H9 (cell line): ENCODE measurements at regions not wholly inside any gene's neighbourhood (a gene's known extent, or its start where the extent isn't known, plus 50 kb on each side); places are given as distances from the start of the nearest gene placed in this dataset.

Source experiments
- DNase-seq: peaks from one replicate; pipeline ENCODE4 v3.0.0-alpha.2; 2017
- H2AFZ ChIP-seq: one replicate; pipeline ENCODE4 v1.6.1; 2013; ENCODE audit warnings: mild to moderate bottlenecking, low read length, control low read depth, moderate library complexity
- H2AK5ac ChIP-seq: 2 replicates; pipeline ENCODE4 v1.6.1; 2013; ENCODE audit warnings: low read length, control low read depth, mixed read lengths; ENCODE audit not compliant: insufficient read length
- H2BK120ac ChIP-seq: one replicate; pipeline ENCODE4 v1.6.1; 2013; ENCODE audit warnings: low read depth, mild to moderate bottlenecking, low read length, control low read depth, inconsistent platforms; ENCODE audit not compliant: poor library complexity, severe bottlenecking
- H2BK12ac ChIP-seq: 2 replicates; pipeline ENCODE4 v1.6.1; 2013; ENCODE audit warnings: low read length, control low read depth, mixed read lengths, low read depth; ENCODE audit not compliant: insufficient read length
- H2BK15ac ChIP-seq: 2 replicates; pipeline ENCODE4 v1.6.1; 2013; ENCODE audit warnings: low read depth, low read length, control low read depth
- H2BK20ac ChIP-seq: one replicate; pipeline ENCODE4 v1.6.1; 2013; ENCODE audit warnings: low read depth, mild to moderate bottlenecking, low read length, control low read depth, inconsistent platforms; ENCODE audit not compliant: poor library complexity, severe bottlenecking
- H2BK5ac ChIP-seq: 2 replicates; pipeline ENCODE4 v1.6.1; 2013; ENCODE audit warnings: low read length, control low read depth, mixed read lengths; ENCODE audit not compliant: insufficient read length
- H3K14ac ChIP-seq: 2 replicates; pipeline ENCODE4 v1.6.1; 2013; ENCODE audit warnings: low read length, control low read depth; ENCODE audit not compliant: insufficient read depth
- H3K18ac ChIP-seq: 2 replicates; pipeline ENCODE4 v1.6.1; 2013; ENCODE audit warnings: low read depth, mild to moderate bottlenecking, mixed read lengths, low read length, control low read depth; ENCODE audit not compliant: insufficient read length
- H3K23ac ChIP-seq: 2 replicates; pipeline ENCODE4 v1.6.1; 2013; ENCODE audit warnings: low read length, control low read depth, mixed read lengths, low read depth; ENCODE audit not compliant: insufficient read length
- H3K23me2 ChIP-seq: 2 replicates; pipeline ENCODE4 v1.6.1; 2013; ENCODE audit warnings: low read depth, mild to moderate bottlenecking, mixed read lengths, low read length, control low read depth; ENCODE audit not compliant: insufficient read length, poor library complexity, severe bottlenecking
- H3K27ac ChIP-seq: 2 replicates; pipeline ENCODE4 v1.5.1; 2013; ENCODE audit warnings: low read length, control low read depth, mixed read lengths, low read depth; ENCODE audit not compliant: insufficient read length
- H3K27me3 ChIP-seq: 2 replicates; pipeline ENCODE4 v1.6.1; 2013; ENCODE audit warnings: low read length, control low read depth, inconsistent platforms; ENCODE audit not compliant: insufficient read depth
- H3K4ac ChIP-seq: 2 replicates; pipeline ENCODE4 v1.6.1; 2013; ENCODE audit warnings: low read depth, mild to moderate bottlenecking, control low read depth, inconsistent platforms, low read length, moderate library complexity
- H3K4me1 ChIP-seq: 2 replicates; pipeline ENCODE4 v1.6.1; 2013; ENCODE audit warnings: low read length, control low read depth, inconsistent platforms; ENCODE audit not compliant: insufficient read depth
- H3K4me2 ChIP-seq: 2 replicates; pipeline ENCODE4 v1.6.1; 2013; ENCODE audit warnings: low read length, control low read depth, mixed read lengths; ENCODE audit not compliant: insufficient read length, insufficient read depth
- H3K56ac ChIP-seq: 2 replicates; pipeline ENCODE4 v1.6.1; 2013; ENCODE audit warnings: low read depth, mild to moderate bottlenecking, mixed read lengths, low read length, control low read depth; ENCODE audit not compliant: insufficient read length
- H3K79me1 ChIP-seq: 2 replicates; pipeline ENCODE4 v1.6.1; 2013; ENCODE audit warnings: low read depth, mild to moderate bottlenecking, moderate library complexity, low read length, control low read depth, inconsistent platforms; ENCODE audit not compliant: insufficient read depth, poor library complexity, severe bottlenecking
- H3K79me2 ChIP-seq: 2 replicates; pipeline ENCODE4 v1.6.1; 2013; ENCODE audit warnings: low read length, control low read depth, inconsistent platforms; ENCODE audit not compliant: insufficient read depth
- H3K9ac ChIP-seq: 2 replicates; pipeline ENCODE4 v1.6.1; 2013; ENCODE audit warnings: low read length, control low read depth, mixed read lengths; ENCODE audit not compliant: insufficient read length; ENCODE audit errors: extremely low read depth
- H3K9me3 ChIP-seq: one replicate; pipeline ENCODE4 v1.6.1; 2013; ENCODE audit warnings: low read depth, low read length, inconsistent platforms; ENCODE audit not compliant: control insufficient read depth
- H3T11ph ChIP-seq: one replicate; pipeline ENCODE4 v1.6.1; 2013; ENCODE audit warnings: mild to moderate bottlenecking, low read length, control low read depth, inconsistent platforms
- H4K20me1 ChIP-seq: one replicate; pipeline ENCODE4 v1.6.1; 2013; ENCODE audit not compliant: control insufficient read depth, insufficient read length, insufficient read depth
- H4K5ac ChIP-seq: 2 replicates; pipeline ENCODE4 v1.6.1; 2013; ENCODE audit warnings: low read depth, mild to moderate bottlenecking, mixed read lengths, low read length, control low read depth; ENCODE audit not compliant: insufficient read length
- H4K8ac ChIP-seq: replicated peaks from 2 replicates; pipeline ENCODE4 v1.6.1; 2013; ENCODE audit warnings: low read length, control low read depth, mixed read lengths, low read depth; ENCODE audit not compliant: insufficient read length
- H4K91ac ChIP-seq: 2 replicates; pipeline ENCODE4 v1.6.1; 2013; ENCODE audit warnings: low read depth, mild to moderate bottlenecking, moderate library complexity, mixed read lengths, low read length, control low read depth; ENCODE audit not compliant: insufficient read length
- H3K27ac Mint-ChIP-seq, 3 experiments: 2 replicates in 2 of 3; 3 replicates in 1 of 3; pipeline ENCODE4 v1.8.0; 2020 to 2021; ENCODE audit warnings: mixed read lengths in 3 of 3, mild to moderate bottlenecking in 1 of 3, moderate library complexity in 1 of 3
- H3K27me3 Mint-ChIP-seq: 2 replicates; pipeline ENCODE4 v1.8.0; 2021; ENCODE audit warnings: low read depth, mild to moderate bottlenecking, moderate library complexity, mixed read lengths
- H3K36me3 Mint-ChIP-seq, 3 experiments: 2 replicates in 2 of 3; 3 replicates in 1 of 3; pipeline ENCODE4 v1.8.0; 2020 to 2021; ENCODE audit warnings: low read depth in 3 of 3, mixed read lengths in 3 of 3; ENCODE audit not compliant: insufficient read depth in 1 of 3
- H3K4me1 Mint-ChIP-seq, 2 experiments: 2 replicates each; pipeline ENCODE4 v1.8.0; 2020; ENCODE audit warnings: mixed read lengths in 2 of 2
- H3K4me3 Mint-ChIP-seq, 2 experiments: 2 replicates in 1 of 2; 3 replicates in 1 of 2; pipeline ENCODE4 v1.8.0; 2020 to 2021; ENCODE audit warnings: mild to moderate bottlenecking in 2 of 2, mixed read lengths in 2 of 2, moderate library complexity in 1 of 2
- H3K9me3 Mint-ChIP-seq, 2 experiments: 2 replicates in 1 of 2; 3 replicates in 1 of 2; pipeline ENCODE4 v1.8.0; 2020; ENCODE audit warnings: mild to moderate bottlenecking in 2 of 2, mixed read lengths in 2 of 2, moderate library complexity in 1 of 2
- WGBS: extraction: QIAGEN DNeasy Blood & Tissue Kit; methylation state at CpG from one replicate; pipeline ENCODE4 v1.1.7; 2013; ENCODE audit warnings: missing lambda C conversion rate, low lambda C conversion rate, mixed read lengths; ENCODE audit not compliant: insufficient read length; ENCODE audit errors: extremely low coverage; 5-methylcytosine and 5-hydroxymethylcytosine counted together
- TF ChIP-seq, protein P1 (sequence below): fragments of 200-600 bp; sonication (generic); conservative IDR thresholded peaks from 3 replicates; pipeline ENCODE4 v1.8.0; 2021; ENCODE audit warnings: antibody characterized with exemption, mild to moderate bottlenecking

DNA sequence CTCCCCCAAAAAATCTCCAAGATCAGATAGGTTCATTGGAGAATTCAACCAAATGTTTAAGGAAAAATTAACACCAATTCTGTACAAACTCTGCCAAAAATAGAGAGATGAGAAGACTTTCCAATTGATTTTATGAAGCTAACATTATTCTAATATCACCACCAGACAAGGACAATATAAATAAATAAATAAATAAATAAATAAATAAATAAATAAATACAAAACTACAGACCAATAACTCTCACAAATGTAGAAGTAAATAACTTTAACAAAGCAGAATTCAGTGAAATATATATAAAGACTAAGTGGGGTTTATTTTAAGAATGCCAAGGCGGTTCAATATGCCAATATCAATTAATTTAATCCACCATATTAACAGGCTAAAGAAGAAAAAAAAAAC, 425.9 kb upstream of the GHITM start:
- DNase-seq, result no peak
- no peaks in the 10 kb centered on the region for H3K79me1 ChIP-seq
- Mint-ChIP-seq H3K9me3 (no peaks in the 10 kb centered on the region; a peak in 2 of 5 replicates), H3K27ac (no peak overlapping the region), H3K4me1 (no peaks in the 10 kb centered on the region), H3K4me3 (no peak overlapping the region), H3K36me3 (no peaks in the 10 kb centered on the region), H3K27me3 (no peaks in the 10 kb centered on the region)
- H3T11ph ChIP-seq, result no peak overlapping the region
- no peak overlapping the region for H4K5ac ChIP-seq
- no peak overlapping the region for H2AFZ ChIP-seq
- TF ChIP-seq, protein P1, sequence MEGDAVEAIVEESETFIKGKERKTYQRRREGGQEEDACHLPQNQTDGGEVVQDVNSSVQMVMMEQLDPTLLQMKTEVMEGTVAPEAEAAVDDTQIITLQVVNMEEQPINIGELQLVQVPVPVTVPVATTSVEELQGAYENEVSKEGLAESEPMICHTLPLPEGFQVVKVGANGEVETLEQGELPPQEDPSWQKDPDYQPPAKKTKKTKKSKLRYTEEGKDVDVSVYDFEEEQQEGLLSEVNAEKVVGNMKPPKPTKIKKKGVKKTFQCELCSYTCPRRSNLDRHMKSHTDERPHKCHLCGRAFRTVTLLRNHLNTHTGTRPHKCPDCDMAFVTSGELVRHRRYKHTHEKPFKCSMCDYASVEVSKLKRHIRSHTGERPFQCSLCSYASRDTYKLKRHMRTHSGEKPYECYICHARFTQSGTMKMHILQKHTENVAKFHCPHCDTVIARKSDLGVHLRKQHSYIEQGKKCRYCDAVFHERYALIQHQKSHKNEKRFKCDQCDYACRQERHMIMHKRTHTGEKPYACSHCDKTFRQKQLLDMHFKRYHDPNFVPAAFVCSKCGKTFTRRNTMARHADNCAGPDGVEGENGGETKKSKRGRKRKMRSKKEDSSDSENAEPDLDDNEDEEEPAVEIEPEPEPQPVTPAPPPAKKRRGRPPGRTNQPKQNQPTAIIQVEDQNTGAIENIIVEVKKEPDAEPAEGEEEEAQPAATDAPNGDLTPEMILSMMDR, result no peak
- no peak overlapping the region for H4K91ac ChIP-seq
- H2AK5ac ChIP-seq, result no peak overlapping the region
- no peaks in the 10 kb centered on the region for H3K4me1 ChIP-seq
- no peak overlapping the region for H2BK20ac ChIP-seq
- no peak overlapping the region for H4K8ac ChIP-seq
- H3K14ac ChIP-seq, result no peak overlapping the region
- H2BK120ac ChIP-seq, result no peak overlapping the region
- H3K9ac ChIP-seq, result no peak overlapping the region
- no peak overlapping the region for H3K4me2 ChIP-seq
- no peak overlapping the region for H2BK5ac ChIP-seq
- no peaks in the 10 kb centered on the region for H3K79me2 ChIP-seq
- no peaks in the 10 kb centered on the region for H3K23me2 ChIP-seq
- H2BK12ac ChIP-seq, result no peak overlapping the region
- H3K18ac ChIP-seq, result no peak overlapping the region
- H2BK15ac ChIP-seq, result no peak overlapping the region
- WGBS, result no CpG with 5 or more reads among the region's 1 CpG
- no peak overlapping the region for H3K56ac ChIP-seq
- no peak overlapping the region for H3K23ac ChIP-seq
- H3K9me3 ChIP-seq, result no peaks in the 10 kb centered on the region
- H3K27ac ChIP-seq, result no peak overlapping the region
- H3K4ac ChIP-seq, result no peak overlapping the region
- no peaks in the 10 kb centered on the region for H3K27me3 ChIP-seq
- H4K20me1 ChIP-seq, result no peaks in the 10 kb centered on the region
